Stimulated activated CD4-positive, alpha-beta T cell treated with anti-CD3 and anti-CD28 coated beads, Interleukin-4, amount 100 ng/mL, for 24 hours (primary cell): ENCODE measurements at regions not wholly inside any gene's neighbourhood (a gene's known extent, or its start where the extent isn't known, plus 50 kb on each side); places are given as distances from the start of the nearest gene placed in this dataset.

Source experiments
- DNase-seq: peaks from one replicate; pipeline ENCODE4 v3.0.0-alpha.2; 2020

- no peak for DNase-seq
Measured at GRCh38 chr3:9301091-9301490, 51.6 kb upstream of the SRGAP3 start.

- DNase-seq = peak; percentile 4
Measured at GRCh38 chr3:9301798-9302197, 52.4 kb upstream of the SRGAP3 start.

DNA sequence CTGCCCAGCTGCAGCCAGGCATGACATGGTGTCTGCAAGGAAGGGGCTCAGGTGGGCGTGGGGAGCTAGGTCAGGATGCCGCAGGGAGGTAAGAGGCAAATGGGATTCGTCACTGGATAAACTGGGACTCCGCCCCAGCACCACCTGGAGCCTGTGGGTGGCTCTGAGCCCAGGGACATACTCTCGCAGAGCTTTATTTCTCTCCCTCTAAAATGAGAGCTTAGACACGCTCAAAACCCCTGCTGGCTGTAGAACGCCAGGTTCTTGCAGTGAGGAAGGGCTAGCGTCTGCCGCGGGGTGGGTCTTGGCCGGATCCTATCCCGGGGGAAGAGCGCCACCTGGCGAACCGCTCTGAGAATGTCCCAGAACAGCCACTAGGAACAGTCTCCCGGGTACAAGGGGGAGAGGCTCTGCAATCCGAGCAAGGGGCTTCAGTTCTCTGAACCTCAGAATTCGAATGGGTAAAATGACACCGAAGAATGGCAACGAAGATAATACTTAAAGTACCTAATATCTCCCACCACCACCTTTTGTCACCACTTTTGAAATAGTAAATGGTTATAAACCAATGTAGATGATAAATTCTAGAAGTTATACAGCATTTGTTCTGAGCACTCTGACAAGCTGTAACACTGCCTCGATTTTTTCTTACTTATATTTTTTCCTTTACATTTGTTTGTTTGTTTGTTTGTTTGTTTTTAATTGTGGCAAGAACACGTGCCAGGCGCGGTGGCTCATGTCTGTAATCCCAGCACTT, 53.2 kb upstream of the SRGAP3 start:
- DNase-seq = peak; percentile 78

- no peak for DNase-seq
Measured at GRCh38 chr3:9308298-9308990, 54.4 kb upstream of the THUMPD3 start.

GRCh38 chr3:9310043-9310442, 52.8 kb upstream of the THUMPD3 start:
- no peak for DNase-seq

GRCh38 chr3:9311228-9311627, 51.6 kb upstream of the THUMPD3 start:
- DNase-seq = no peak
